ENCODE measurements at regions not wholly inside any gene's neighbourhood (a gene's known extent, or its start where the extent isn't known, plus 50 kb on each side); places are given as distances from the start of the nearest gene placed in this dataset.

DNA sequence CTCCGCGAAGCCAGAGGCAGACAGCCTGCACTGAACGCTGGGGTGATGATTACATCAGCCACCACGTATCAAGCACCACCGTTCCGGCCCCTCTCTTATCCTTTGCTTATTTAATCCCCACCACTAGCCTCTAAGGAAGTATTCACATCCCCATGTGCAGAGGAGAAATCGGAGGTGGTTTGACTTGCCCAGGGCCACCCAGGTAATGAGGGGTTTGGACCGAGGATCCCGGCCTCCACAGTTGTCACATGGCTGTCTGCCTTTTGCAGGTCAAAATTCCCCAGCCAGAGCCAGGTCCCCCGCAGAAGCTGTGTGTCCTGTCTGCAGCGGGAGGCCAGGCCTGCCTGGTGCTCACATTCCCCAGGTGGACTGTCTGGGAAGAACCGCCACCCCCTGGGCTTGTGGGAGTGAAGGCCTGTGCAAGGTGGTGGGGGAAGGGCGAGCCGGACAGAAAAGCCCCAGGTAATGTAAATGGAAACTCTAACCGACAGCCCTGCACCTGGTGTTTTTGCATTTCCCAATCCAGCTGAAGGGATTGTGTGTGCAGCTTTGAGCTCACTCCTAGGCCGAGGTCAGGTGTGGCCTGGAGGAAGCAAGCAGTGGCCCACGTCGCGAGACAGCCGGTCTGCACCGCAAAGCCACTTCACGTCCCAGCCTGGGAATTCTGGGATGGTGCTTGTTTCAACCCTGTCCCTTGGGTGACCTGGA is 108.5 kb upstream of the ID2 start:
- TF ChIP-seq, protein P1, sequence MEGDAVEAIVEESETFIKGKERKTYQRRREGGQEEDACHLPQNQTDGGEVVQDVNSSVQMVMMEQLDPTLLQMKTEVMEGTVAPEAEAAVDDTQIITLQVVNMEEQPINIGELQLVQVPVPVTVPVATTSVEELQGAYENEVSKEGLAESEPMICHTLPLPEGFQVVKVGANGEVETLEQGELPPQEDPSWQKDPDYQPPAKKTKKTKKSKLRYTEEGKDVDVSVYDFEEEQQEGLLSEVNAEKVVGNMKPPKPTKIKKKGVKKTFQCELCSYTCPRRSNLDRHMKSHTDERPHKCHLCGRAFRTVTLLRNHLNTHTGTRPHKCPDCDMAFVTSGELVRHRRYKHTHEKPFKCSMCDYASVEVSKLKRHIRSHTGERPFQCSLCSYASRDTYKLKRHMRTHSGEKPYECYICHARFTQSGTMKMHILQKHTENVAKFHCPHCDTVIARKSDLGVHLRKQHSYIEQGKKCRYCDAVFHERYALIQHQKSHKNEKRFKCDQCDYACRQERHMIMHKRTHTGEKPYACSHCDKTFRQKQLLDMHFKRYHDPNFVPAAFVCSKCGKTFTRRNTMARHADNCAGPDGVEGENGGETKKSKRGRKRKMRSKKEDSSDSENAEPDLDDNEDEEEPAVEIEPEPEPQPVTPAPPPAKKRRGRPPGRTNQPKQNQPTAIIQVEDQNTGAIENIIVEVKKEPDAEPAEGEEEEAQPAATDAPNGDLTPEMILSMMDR (IDR thresholded peaks at IDR 0.05; ENCODE audit: low read depth, low read length, missing input control): no peak
- TF ChIP-seq, protein P2, sequence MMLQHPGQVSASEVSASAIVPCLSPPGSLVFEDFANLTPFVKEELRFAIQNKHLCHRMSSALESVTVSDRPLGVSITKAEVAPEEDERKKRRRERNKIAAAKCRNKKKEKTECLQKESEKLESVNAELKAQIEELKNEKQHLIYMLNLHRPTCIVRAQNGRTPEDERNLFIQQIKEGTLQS (IDR thresholded peaks at IDR 0.05): no peak
- TF ChIP-seq TAF1 (conservative IDR thresholded peaks at IDR 0.05) (no peak), GABPA (IDR thresholded peaks at IDR 0.05 in 1 of 2, conservative IDR thresholded peaks at IDR 0.05 in 1 of 2) (no peak), HNF4A (conservative IDR thresholded peaks at IDR 0.05) (no peak), NR2F2 (IDR thresholded peaks at IDR 0.05) (no peak), FOXA2 (IDR thresholded peaks at IDR 0.05) (no peak)
- TF ChIP-seq, protein P3, sequence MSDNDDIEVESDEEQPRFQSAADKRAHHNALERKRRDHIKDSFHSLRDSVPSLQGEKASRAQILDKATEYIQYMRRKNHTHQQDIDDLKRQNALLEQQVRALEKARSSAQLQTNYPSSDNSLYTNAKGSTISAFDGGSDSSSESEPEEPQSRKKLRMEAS (IDR thresholded peaks at IDR 0.05): no peak
- TF ChIP-seq, protein P4, sequence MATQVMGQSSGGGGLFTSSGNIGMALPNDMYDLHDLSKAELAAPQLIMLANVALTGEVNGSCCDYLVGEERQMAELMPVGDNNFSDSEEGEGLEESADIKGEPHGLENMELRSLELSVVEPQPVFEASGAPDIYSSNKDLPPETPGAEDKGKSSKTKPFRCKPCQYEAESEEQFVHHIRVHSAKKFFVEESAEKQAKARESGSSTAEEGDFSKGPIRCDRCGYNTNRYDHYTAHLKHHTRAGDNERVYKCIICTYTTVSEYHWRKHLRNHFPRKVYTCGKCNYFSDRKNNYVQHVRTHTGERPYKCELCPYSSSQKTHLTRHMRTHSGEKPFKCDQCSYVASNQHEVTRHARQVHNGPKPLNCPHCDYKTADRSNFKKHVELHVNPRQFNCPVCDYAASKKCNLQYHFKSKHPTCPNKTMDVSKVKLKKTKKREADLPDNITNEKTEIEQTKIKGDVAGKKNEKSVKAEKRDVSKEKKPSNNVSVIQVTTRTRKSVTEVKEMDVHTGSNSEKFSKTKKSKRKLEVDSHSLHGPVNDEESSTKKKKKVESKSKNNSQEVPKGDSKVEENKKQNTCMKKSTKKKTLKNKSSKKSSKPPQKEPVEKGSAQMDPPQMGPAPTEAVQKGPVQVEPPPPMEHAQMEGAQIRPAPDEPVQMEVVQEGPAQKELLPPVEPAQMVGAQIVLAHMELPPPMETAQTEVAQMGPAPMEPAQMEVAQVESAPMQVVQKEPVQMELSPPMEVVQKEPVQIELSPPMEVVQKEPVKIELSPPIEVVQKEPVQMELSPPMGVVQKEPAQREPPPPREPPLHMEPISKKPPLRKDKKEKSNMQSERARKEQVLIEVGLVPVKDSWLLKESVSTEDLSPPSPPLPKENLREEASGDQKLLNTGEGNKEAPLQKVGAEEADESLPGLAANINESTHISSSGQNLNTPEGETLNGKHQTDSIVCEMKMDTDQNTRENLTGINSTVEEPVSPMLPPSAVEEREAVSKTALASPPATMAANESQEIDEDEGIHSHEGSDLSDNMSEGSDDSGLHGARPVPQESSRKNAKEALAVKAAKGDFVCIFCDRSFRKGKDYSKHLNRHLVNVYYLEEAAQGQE (IDR thresholded peaks at IDR 0.05): no peak
